ENCODE measurements at regions not wholly inside any gene's neighbourhood (a gene's known extent, or its start where the extent isn't known, plus 50 kb on each side); places are given as distances from the start of the nearest gene placed in this dataset.

DNA sequence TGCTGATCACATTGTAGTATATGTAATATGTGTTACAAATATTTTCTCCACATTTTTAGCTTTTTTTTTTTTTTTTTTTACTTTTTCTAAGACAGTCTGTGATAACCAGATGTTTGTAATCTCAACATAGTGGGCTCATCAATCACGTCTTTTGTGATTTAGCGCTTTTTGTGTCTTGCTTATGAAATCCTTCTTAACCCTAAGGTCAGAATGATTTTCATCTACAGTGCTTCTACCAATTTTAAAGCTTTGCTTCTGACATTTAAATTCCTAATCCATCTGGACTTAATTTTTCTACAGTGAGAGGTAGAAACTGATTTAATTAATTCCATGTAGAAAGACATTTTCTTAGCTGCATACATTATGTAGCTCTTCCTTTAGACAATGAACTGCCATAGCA lies 626.4 kb downstream of the TNS3 start:
- Histone ChIP-seq H2AFZ (ENCODE audit: low read depth, low read length) (no peak overlapping the region), H3K4me1 (ENCODE audit: insufficient read depth, low read length) (no peaks in the 10 kb centered on the region), H3K27me3 (ENCODE audit: insufficient read depth, low read length) (no peaks in the 10 kb centered on the region), H3K9me3 (ENCODE audit: low read length) (no peaks in the 10 kb centered on the region), H3K36me3 (ENCODE audit: insufficient read depth, low read length) (no peaks in the 10 kb centered on the region), H3K4me3 (ENCODE audit: low read length) (no peak overlapping the region)

DNA sequence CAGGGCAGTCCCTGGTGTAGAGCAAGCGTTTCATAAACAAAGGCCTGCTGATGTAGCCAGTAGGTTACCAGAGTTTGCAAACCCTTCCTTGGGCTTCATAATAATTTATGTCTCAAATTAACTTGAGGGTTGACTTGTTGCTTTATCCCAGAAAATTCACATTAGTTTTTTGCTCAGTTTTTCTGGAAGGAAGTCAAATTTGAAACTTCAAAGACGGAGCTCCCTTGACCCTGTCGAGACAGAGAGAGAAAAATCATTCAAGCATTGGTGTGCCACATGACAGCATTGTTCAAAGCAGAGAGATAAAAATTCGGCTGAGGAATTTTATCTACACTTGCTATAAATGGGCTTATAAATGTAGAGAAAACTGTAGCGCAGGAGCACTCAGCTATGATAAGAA lies 627.7 kb downstream of the TNS3 start:
- Histone ChIP-seq H3K4me1 (ENCODE audit: insufficient read depth, low read length) (no peaks in the 10 kb centered on the region), H3K36me3 (ENCODE audit: insufficient read depth, low read length) (no peaks in the 10 kb centered on the region), H2AFZ (ENCODE audit: low read depth, low read length) (no peak overlapping the region), H3K4me3 (ENCODE audit: low read length) (no peak overlapping the region), H3K9me3 (ENCODE audit: low read length) (no peaks in the 10 kb centered on the region), H3K27me3 (ENCODE audit: insufficient read depth, low read length) (no peaks in the 10 kb centered on the region)

- no peaks in the 10 kb centered on the region for H3K36me3 ChIP-seq (ENCODE audit: insufficient read depth, low read length)
- H3K27me3 ChIP-seq (ENCODE audit: insufficient read depth, low read length): no peaks in the 10 kb centered on the region
- H3K4me3 ChIP-seq (ENCODE audit: low read length): no peak overlapping the region
- H3K4me1 ChIP-seq (ENCODE audit: insufficient read depth, low read length): no peaks in the 10 kb centered on the region
- H3K9me3 ChIP-seq (ENCODE audit: low read length): no peaks in the 10 kb centered on the region
- no peak overlapping the region for H2AFZ ChIP-seq (ENCODE audit: low read depth, low read length)
Observed at GRCh38 chr7:46953008-46953407, 628.9 kb downstream of the TNS3 start.

- no peaks in the 10 kb centered on the region for H3K36me3 ChIP-seq (ENCODE audit: insufficient read depth, low read length)
- H3K4me1 ChIP-seq (ENCODE audit: insufficient read depth, low read length): no peaks in the 10 kb centered on the region
- H2AFZ ChIP-seq (ENCODE audit: low read depth, low read length): no peak overlapping the region
- H3K4me3 ChIP-seq (ENCODE audit: low read length): no peak overlapping the region
- H3K27me3 ChIP-seq (ENCODE audit: insufficient read depth, low read length): no peaks in the 10 kb centered on the region
- H3K9me3 ChIP-seq (ENCODE audit: low read length): no peaks in the 10 kb centered on the region
Observed at GRCh38 chr7:46949270-46949931, 632.5 kb downstream of the TNS3 start.

DNA sequence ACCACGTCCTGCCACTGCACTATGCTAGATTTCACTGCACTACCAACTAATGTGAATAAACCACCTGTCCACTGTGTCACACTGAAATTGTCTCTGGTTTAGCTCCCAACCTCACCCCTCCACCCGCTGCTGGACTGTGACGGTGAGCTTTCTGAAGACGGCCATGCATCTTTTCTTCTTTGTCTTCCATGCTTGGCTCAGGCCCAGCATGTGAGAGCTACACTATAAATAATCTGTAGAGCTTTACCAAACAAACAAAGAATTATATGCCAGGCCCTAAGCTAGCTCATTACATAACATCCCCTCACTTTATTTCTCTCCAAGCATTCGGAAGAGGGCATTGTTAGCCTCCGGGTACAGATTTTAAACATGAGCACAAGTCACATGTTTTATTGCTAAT lies 633.2 kb downstream of the TNS3 start:
- Histone ChIP-seq H3K36me3 (ENCODE audit: insufficient read depth, low read length) (no peaks in the 10 kb centered on the region), H2AFZ (ENCODE audit: low read depth, low read length) (no peak overlapping the region), H3K9me3 (ENCODE audit: low read length) (no peaks in the 10 kb centered on the region), H3K27me3 (ENCODE audit: insufficient read depth, low read length) (no peaks in the 10 kb centered on the region), H3K4me1 (ENCODE audit: insufficient read depth, low read length) (no peaks in the 10 kb centered on the region), H3K4me3 (ENCODE audit: low read length) (no peak overlapping the region)

DNA sequence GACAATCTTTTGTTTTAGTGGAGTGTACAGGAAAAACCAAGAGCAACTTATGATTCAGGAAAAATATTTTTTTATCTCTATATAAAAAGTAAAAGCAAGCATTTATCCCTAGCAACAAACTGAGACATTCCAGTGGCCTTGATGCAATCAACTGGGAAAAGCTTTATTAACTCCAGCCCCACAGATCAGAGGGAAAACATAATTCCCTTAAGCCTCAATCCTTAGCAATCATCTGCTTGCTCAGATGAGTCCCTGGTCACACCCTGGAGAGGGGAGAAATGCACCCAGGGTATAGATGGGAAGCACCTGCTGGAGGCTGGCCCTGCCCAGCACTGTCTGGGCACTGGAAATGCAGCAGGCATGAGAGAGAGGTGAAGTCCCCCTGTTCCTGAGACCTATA lies 636.6 kb downstream of the TNS3 start:
- no peaks in the 10 kb centered on the region for H3K9me3 ChIP-seq (ENCODE audit: low read length)
- no peaks in the 10 kb centered on the region for H3K27me3 ChIP-seq (ENCODE audit: insufficient read depth, low read length)
- H3K4me3 ChIP-seq (ENCODE audit: low read length): no peak overlapping the region
- H2AFZ ChIP-seq (ENCODE audit: low read depth, low read length): no peak overlapping the region
- H3K4me1 ChIP-seq (ENCODE audit: insufficient read depth, low read length): no peaks in the 10 kb centered on the region
- H3K36me3 ChIP-seq (ENCODE audit: insufficient read depth, low read length): no peaks in the 10 kb centered on the region

- H2AFZ ChIP-seq (ENCODE audit: low read depth, low read length): no peak overlapping the region
- H3K4me1 ChIP-seq (ENCODE audit: insufficient read depth, low read length): no peaks in the 10 kb centered on the region
- H3K36me3 ChIP-seq (ENCODE audit: insufficient read depth, low read length): no peaks in the 10 kb centered on the region
- H3K4me3 ChIP-seq (ENCODE audit: low read length): no peak overlapping the region
- no peaks in the 10 kb centered on the region for H3K9me3 ChIP-seq (ENCODE audit: low read length)
- H3K27me3 ChIP-seq (ENCODE audit: insufficient read depth, low read length): no peaks in the 10 kb centered on the region
Observed at GRCh38 chr7:46943996-46944395, 637.9 kb downstream of the TNS3 start.

GRCh38 chr7:46942574-46942973 lies 639.3 kb downstream of the TNS3 start:
- no peaks in the 10 kb centered on the region for H3K27me3 ChIP-seq (ENCODE audit: insufficient read depth, low read length)
- no peaks in the 10 kb centered on the region for H3K9me3 ChIP-seq (ENCODE audit: low read length)
- H3K36me3 ChIP-seq (ENCODE audit: insufficient read depth, low read length): no peaks in the 10 kb centered on the region
- no peaks in the 10 kb centered on the region for H3K4me1 ChIP-seq (ENCODE audit: insufficient read depth, low read length)
- no peak overlapping the region for H3K4me3 ChIP-seq (ENCODE audit: low read length)
- H2AFZ ChIP-seq (ENCODE audit: low read depth, low read length): no peak overlapping the region

DNA sequence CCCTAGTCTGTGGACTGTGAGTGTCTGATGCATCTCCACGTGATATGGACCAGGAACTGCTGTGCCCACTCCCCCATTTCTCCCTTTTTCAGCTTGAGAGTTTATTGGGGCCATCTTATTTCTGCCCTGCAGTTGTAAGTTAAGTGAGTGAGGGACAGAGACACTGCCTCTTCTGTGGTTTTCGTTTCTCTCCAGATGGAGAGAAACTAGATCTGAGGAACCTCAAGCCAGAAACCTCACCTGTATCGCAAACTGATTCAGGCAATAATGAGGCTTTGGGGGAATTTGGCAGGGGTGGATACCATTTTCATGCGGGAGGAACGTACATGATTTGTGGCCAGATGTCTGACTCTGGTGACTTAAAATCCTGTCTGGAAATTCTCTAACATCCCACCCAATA lies 641.7 kb downstream of the TNS3 start:
- Histone ChIP-seq H3K4me1 (ENCODE audit: insufficient read depth, low read length) (no peaks in the 10 kb centered on the region), H3K9me3 (ENCODE audit: low read length) (no peaks in the 10 kb centered on the region), H3K27me3 (ENCODE audit: insufficient read depth, low read length) (no peaks in the 10 kb centered on the region), H3K4me3 (ENCODE audit: low read length) (no peak overlapping the region), H2AFZ (ENCODE audit: low read depth, low read length) (no peak overlapping the region), H3K36me3 (ENCODE audit: insufficient read depth, low read length) (no peaks in the 10 kb centered on the region)

DNA sequence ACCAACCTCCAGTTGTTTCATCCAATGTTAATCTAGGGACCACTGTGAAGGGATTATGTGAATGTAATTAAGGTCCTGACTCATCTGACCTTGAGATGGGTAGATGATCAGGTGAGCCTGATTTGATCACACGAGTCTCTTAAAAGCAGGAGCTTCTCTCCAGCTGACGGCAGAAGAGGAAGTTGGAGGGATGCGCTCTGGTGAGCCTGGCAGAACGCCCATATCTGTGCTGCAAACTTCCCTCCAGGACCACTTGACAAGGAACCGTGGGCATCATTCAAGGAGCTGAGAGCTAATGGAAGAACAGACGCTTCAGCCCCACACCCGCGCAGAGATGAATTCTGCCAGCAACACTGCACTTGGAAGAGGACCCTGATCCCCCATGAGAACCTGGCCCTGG lies 642.4 kb downstream of the TNS3 start:
- H3K4me1 ChIP-seq (ENCODE audit: insufficient read depth, low read length): no peaks in the 10 kb centered on the region
- H3K27me3 ChIP-seq (ENCODE audit: insufficient read depth, low read length): no peaks in the 10 kb centered on the region
- H3K36me3 ChIP-seq (ENCODE audit: insufficient read depth, low read length): no peaks in the 10 kb centered on the region
- H3K9me3 ChIP-seq (ENCODE audit: low read length): no peaks in the 10 kb centered on the region
- no peak overlapping the region for H3K4me3 ChIP-seq (ENCODE audit: low read length)
- H2AFZ ChIP-seq (ENCODE audit: low read depth, low read length): no peak overlapping the region

DNA sequence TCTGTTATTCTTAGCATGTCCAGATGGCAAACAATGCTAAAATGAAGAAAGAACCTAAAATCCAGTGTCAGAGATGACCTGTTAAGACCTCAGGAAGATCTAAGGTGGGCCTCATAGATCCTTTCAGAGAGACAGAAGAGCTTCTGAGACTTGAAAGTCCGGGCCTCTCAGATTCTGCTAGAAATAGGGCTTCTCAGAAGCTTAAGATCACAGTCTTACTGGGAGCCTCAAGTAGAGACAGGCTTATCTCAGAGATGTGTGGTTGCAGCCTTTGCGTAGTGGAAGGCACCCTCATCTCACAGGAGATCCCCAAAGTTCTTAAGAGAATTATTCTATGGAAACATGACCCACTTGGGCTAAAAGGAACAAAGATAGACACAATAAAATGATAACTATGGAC lies 642.8 kb downstream of the TNS3 start:
- no peak overlapping the region for H2AFZ ChIP-seq (ENCODE audit: low read depth, low read length)
- no peaks in the 10 kb centered on the region for H3K36me3 ChIP-seq (ENCODE audit: insufficient read depth, low read length)
- H3K9me3 ChIP-seq (ENCODE audit: low read length): no peaks in the 10 kb centered on the region
- no peaks in the 10 kb centered on the region for H3K4me1 ChIP-seq (ENCODE audit: insufficient read depth, low read length)
- H3K4me3 ChIP-seq (ENCODE audit: low read length): no peak overlapping the region
- H3K27me3 ChIP-seq (ENCODE audit: insufficient read depth, low read length): no peaks in the 10 kb centered on the region

DNA sequence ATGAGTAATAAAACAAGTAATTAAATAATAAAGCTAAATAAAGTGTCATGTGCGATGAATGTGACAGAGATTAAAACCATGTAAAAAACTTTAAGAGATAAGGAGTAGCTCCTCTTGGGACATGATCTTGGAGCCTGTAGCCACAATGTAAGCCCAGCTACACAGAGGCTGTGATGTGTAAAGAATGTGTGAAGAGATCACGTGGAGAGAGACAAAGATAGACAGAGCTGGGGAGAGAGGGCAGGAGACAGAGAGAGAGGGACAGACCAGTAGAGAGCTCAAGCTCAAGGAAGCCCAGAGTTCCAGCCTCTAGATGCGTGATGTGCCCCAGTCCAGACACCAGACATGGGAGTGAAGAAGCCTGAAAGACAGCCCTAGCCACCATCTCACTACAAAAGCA lies 644.1 kb downstream of the TNS3 start:
- no peaks in the 10 kb centered on the region for H3K36me3 ChIP-seq (ENCODE audit: insufficient read depth, low read length)
- no peaks in the 10 kb centered on the region for H3K4me1 ChIP-seq (ENCODE audit: insufficient read depth, low read length)
- no peaks in the 10 kb centered on the region for H3K9me3 ChIP-seq (ENCODE audit: low read length)
- H3K27me3 ChIP-seq (ENCODE audit: insufficient read depth, low read length): no peaks in the 10 kb centered on the region
- H3K4me3 ChIP-seq (ENCODE audit: low read length): no peak overlapping the region
- no peak overlapping the region for H2AFZ ChIP-seq (ENCODE audit: low read depth, low read length)

DNA sequence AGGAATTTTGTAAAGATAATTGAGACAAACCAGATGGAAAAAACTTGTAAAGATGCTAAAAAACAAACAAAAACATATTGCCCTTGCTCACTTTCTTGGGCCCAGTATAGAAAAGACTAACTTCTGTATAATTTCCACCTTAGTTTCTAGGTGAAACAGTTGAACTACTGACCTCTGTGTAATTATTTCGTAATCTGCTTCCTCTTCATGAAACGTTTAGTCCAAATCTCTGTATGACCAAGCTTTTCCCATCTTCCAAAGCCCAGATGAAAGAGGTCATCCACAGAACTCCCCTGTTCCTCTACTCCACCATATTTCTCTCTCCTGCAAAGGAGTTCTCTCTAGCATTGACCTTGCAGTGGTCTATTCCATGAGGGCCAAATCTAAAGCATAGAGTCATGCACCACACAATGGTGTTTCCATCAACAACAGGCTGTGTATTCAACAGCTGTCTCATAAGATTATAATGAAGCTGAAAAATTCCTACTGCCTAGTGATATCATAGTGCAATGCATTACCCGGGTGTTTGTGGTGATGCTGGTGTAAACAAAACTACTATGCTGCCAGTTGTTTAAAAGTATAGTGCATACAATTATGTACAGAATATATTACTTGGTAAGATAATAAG lies 647.6 kb downstream of the TNS3 start:
- H3K27me3 ChIP-seq (ENCODE audit: insufficient read depth, low read length): no peaks in the 10 kb centered on the region
- H3K4me1 ChIP-seq (ENCODE audit: insufficient read depth, low read length): no peaks in the 10 kb centered on the region
- H3K36me3 ChIP-seq (ENCODE audit: insufficient read depth, low read length): no peaks in the 10 kb centered on the region
- H3K9me3 ChIP-seq (ENCODE audit: low read length): no peaks in the 10 kb centered on the region
- H3K4me3 ChIP-seq (ENCODE audit: low read length): no peak overlapping the region
- H2AFZ ChIP-seq (ENCODE audit: low read depth, low read length): no peak overlapping the region

GRCh38 chr7:46933596-46933995 lies 648.3 kb downstream of the TNS3 start:
- Histone ChIP-seq H3K36me3 (ENCODE audit: insufficient read depth, low read length) (no peaks in the 10 kb centered on the region), H3K4me1 (ENCODE audit: insufficient read depth, low read length) (no peaks in the 10 kb centered on the region), H3K9me3 (ENCODE audit: low read length) (no peaks in the 10 kb centered on the region), H2AFZ (ENCODE audit: low read depth, low read length) (no peak overlapping the region), H3K27me3 (ENCODE audit: insufficient read depth, low read length) (no peaks in the 10 kb centered on the region), H3K4me3 (ENCODE audit: low read length) (no peak overlapping the region)

Data from neuron (in vitro differentiated cells).